GM23338 (cell line): ENCODE measurements at regions not wholly inside any gene's neighbourhood (a gene's known extent, or its start where the extent isn't known, plus 50 kb on each side); places are given as distances from the start of the nearest gene placed in this dataset.

Experiments
- ATAC-seq: fragments of 200-7000 bp; cut with Tn5 transposase; 3 replicates; pipeline ENCODE4 v1.9.1; 2020
- DNase-seq: peaks from one replicate; pipeline ENCODE4 v3.0.0-alpha.2; 2015; ENCODE audit warnings: low spot score
- H2AFZ ChIP-seq: fragments of 200-600 bp; sonication (generic); 2 replicates; pipeline ENCODE4 v1.8.0; 2016; ENCODE audit warnings: antibody characterized with exemption, mild to moderate bottlenecking, moderate library complexity
- H3F3A ChIP-seq: fragments of 200-600 bp; sonication (generic); replicated peaks from 2 replicates; pipeline ENCODE4 v1.8.0; 2017; ENCODE audit warnings: antibody characterized with exemption, mixed run types, low read depth
- H3K27ac ChIP-seq: fragments of 200-600 bp; sonication (generic); 2 replicates; pipeline ENCODE4 v1.6.1; 2016; ENCODE audit warnings: low read depth
- H3K27me3 ChIP-seq: fragments of 200-600 bp; sonication (generic); 2 replicates; pipeline ENCODE4 v1.8.0; 2016; ENCODE audit warnings: mild to moderate bottlenecking, mixed run types, moderate library complexity; ENCODE audit not compliant: insufficient read depth
- H3K36me3 ChIP-seq: fragments of 200-600 bp; sonication (generic); 2 replicates; pipeline ENCODE4 v1.8.0; 2016; ENCODE audit warnings: mild to moderate bottlenecking; ENCODE audit not compliant: insufficient read depth
- H3K4me1 ChIP-seq: fragments of 200-600 bp; sonication (generic); 2 replicates; pipeline ENCODE4 v1.8.0; 2016; ENCODE audit warnings: mild to moderate bottlenecking, moderate library complexity; ENCODE audit not compliant: insufficient read depth
- H3K4me2 ChIP-seq: fragments of 200-600 bp; sonication (generic); 2 replicates; pipeline ENCODE4 v1.7.1; 2017; ENCODE audit warnings: mixed run types
- H3K4me3 ChIP-seq: fragments of 200-600 bp; sonication (generic); 2 replicates; pipeline ENCODE4 v1.6.1; 2016; ENCODE audit warnings: mixed run types
- H3K79me2 ChIP-seq: fragments of 200-600 bp; sonication (generic); replicated peaks from 2 replicates; pipeline ENCODE4 v1.8.0; 2017; ENCODE audit warnings: mild to moderate bottlenecking; ENCODE audit not compliant: insufficient read depth
- H3K9me2 ChIP-seq: fragments of 200-600 bp; sonication (generic); 2 replicates; pipeline ENCODE4 v1.8.0; 2017; ENCODE audit not compliant: insufficient read depth
- H4K20me1 ChIP-seq: fragments of 200-600 bp; sonication (generic); replicated peaks from 2 replicates; pipeline ENCODE4 v1.8.0; 2017; ENCODE audit warnings: mild to moderate bottlenecking; ENCODE audit not compliant: insufficient read depth
- H3K27ac Mint-ChIP-seq: 2 replicates; pipeline ENCODE4 v1.8.0; 2020; ENCODE audit warnings: inconsistent platforms, mild to moderate bottlenecking, moderate library complexity, mixed read lengths
- H3K27me3 Mint-ChIP-seq: 3 replicates; pipeline ENCODE4 v1.8.0; 2022; ENCODE audit warnings: low read depth, mild to moderate bottlenecking, moderate library complexity, mixed read lengths, inconsistent platforms; ENCODE audit not compliant: insufficient read depth, poor library complexity
- H3K36me3 Mint-ChIP-seq: 3 replicates; pipeline ENCODE4 v1.8.0; 2021; ENCODE audit warnings: low read depth, mild to moderate bottlenecking, inconsistent platforms, moderate library complexity, mixed read lengths
- H3K4me1 Mint-ChIP-seq: 3 replicates; pipeline ENCODE4 v1.8.0; 2020; ENCODE audit warnings: mild to moderate bottlenecking, inconsistent platforms, mixed read lengths
- H3K4me3 Mint-ChIP-seq: 3 replicates; pipeline ENCODE4 v1.8.0; 2021; ENCODE audit warnings: moderate library complexity, mild to moderate bottlenecking, inconsistent platforms, mixed read lengths
- H3K9me3 Mint-ChIP-seq: 3 replicates; pipeline ENCODE4 v1.8.0; 2020; ENCODE audit warnings: moderate library complexity, mild to moderate bottlenecking, inconsistent platforms, mixed read lengths
- CREB1 ChIP-seq: fragments of 250-450 bp; sonication (Bioruptor Pico); IDR thresholded peaks from 2 replicates; pipeline ENCODE4 v1.5.0; 2020; ENCODE audit warnings: low read depth, mild to moderate bottlenecking, moderate library complexity
- CTCF ChIP-seq, 2 experiments: fragments of 200-600 bp in 1 of 2; sonication (generic) in 1 of 2; conservative IDR thresholded peaks; 2 replicates each; pipeline versions ENCODE4 v1.5.1 to v1.6.1; 2016 to 2017; ENCODE audit warnings: antibody characterized with exemption in 2 of 2, low read depth in 2 of 2, mild to moderate bottlenecking in 2 of 2, moderate library complexity in 1 of 2
- EZH2 ChIP-seq: fragments of 200-600 bp; sonication (generic); IDR thresholded peaks from one replicate; pipeline ENCODE4 v1.8.0; 2017; ENCODE audit warnings: antibody characterized with exemption, mild to moderate bottlenecking, low read depth; ENCODE audit not compliant: unreplicated experiment
- EZH2phosphoT487 ChIP-seq: fragments of 200-600 bp; sonication (generic); IDR thresholded peaks from one replicate; pipeline ENCODE4 v1.8.1; 2018; ENCODE audit warnings: antibody characterized with exemption; ENCODE audit not compliant: unreplicated experiment
- JUNB ChIP-seq: IDR thresholded peaks from one replicate; pipeline ENCODE4 v1.6.1; 2016; ENCODE audit warnings: antibody characterized with exemption; ENCODE audit not compliant: unreplicated experiment
- NANOG ChIP-seq: IDR thresholded peaks from 2 replicates; pipeline ENCODE4 v1.6.1; 2016; ENCODE audit warnings: antibody characterized with exemption, borderline replicate concordance
- POLR2AphosphoS5 ChIP-seq: IDR thresholded peaks from 2 replicates; pipeline ENCODE4 v1.6.1; 2016; ENCODE audit warnings: antibody characterized with exemption, low read depth
- REST ChIP-seq: IDR thresholded peaks from one replicate; pipeline ENCODE4 v1.6.1; 2018; ENCODE audit warnings: antibody characterized with exemption; ENCODE audit not compliant: unreplicated experiment
- STAT1 ChIP-seq: IDR thresholded peaks from one replicate; pipeline ENCODE4 v1.6.1; 2016; ENCODE audit warnings: antibody characterized with exemption; ENCODE audit not compliant: unreplicated experiment
- ZNF114 ChIP-seq: fragments of 250-450 bp; sonication (Bioruptor Pico); IDR thresholded peaks from 2 replicates; pipeline ENCODE4 v1.5.0; 2020; ENCODE audit warnings: mild to moderate bottlenecking, moderate library complexity
- ZNF331 ChIP-seq: fragments of 250-450 bp; sonication (Bioruptor Pico); IDR thresholded peaks from 2 replicates; pipeline ENCODE4 v1.5.0; 2020; ENCODE audit warnings: low read depth, mild to moderate bottlenecking, moderate library complexity

GRCh38 chr13:73462241-73462640 lies 403.4 kb downstream of the KLF5 start:
- H3K79me2 ChIP-seq, result no peaks in the 10 kb centered on the region
- DNase-seq, result no peak
- no peaks in the 10 kb centered on the region for H3K27me3 ChIP-seq
- no peak overlapping the region for H3K4me3 Mint-ChIP-seq
- ATAC-seq, result no peak
- no peak overlapping the region for H3K27ac ChIP-seq
- no peaks in the 10 kb centered on the region for H3K4me1 Mint-ChIP-seq
- no peak overlapping the region for H3K4me2 ChIP-seq
- H4K20me1 ChIP-seq, result no peaks in the 10 kb centered on the region
- no peaks in the 10 kb centered on the region for H3K4me1 ChIP-seq
- H3K36me3 ChIP-seq, result no peaks in the 10 kb centered on the region; the same call in 1 of the 2 replicates
- H3K4me3 ChIP-seq, result no peak overlapping the region
- no peak overlapping the region for H3K27ac Mint-ChIP-seq
- no peaks in the 10 kb centered on the region for H3K9me2 ChIP-seq
- H3K9me3 Mint-ChIP-seq, result peaks cover 6% of the 10 kb centered on the region; the same call in 1 of the 3 replicates
- H3F3A ChIP-seq, result no peaks in the 10 kb centered on the region
- TF ChIP-seq CREB1 (CRISPR knock-in tag) (no peak), CTCF (conservative IDR thresholded peaks at IDR 0.05; ENCODE audit: low read depth in 2 of 2) (no peak), POLR2AphosphoS5 (no peak), NANOG (no peak), EZH2phosphoT487 (no peak), EZH2 (no peak), ZNF114 (CRISPR knock-in tag) (no peak), JUNB (no peak), STAT1 (no peak), ZNF331 (CRISPR knock-in tag) (no peak)
- H2AFZ ChIP-seq, result no peak overlapping the region
- H3K36me3 Mint-ChIP-seq, result peaks cover 2% of the 10 kb centered on the region; the same call in 1 of the 3 replicates
- no peaks in the 10 kb centered on the region for H3K27me3 Mint-ChIP-seq

- Histone ChIP-seq H3K4me1 (no peaks in the 10 kb centered on the region), H3K27ac (no peak overlapping the region), H3K4me2 (no peak overlapping the region), H3K79me2 (no peaks in the 10 kb centered on the region), H3K4me3 (no peak overlapping the region), H3F3A (no peaks in the 10 kb centered on the region), H3K9me2 (0 out of 2 replicates have a peak, but pooled peaks cover 7% of the 10 kb centered on the region), H3K36me3 (no peaks in the 10 kb centered on the region; the same call in 1 of the 2 replicates), H2AFZ (no peak overlapping the region), H4K20me1 (no peaks in the 10 kb centered on the region), H3K27me3 (no peaks in the 10 kb centered on the region)
- Mint-ChIP-seq H3K27me3 (no peaks in the 10 kb centered on the region), H3K27ac (no peak overlapping the region), H3K9me3 (peaks cover 3% of the 10 kb centered on the region), H3K4me1 (no peaks in the 10 kb centered on the region), H3K36me3 (peaks cover 5% of the 10 kb centered on the region; the same call in 1 of the 3 replicates), H3K4me3 (no peak overlapping the region)
- DNase-seq (no peak), ATAC-seq (no peak)
- no peak for TF ChIP-seq JUNB
- TF ChIP-seq POLR2AphosphoS5, result no peak
- TF ChIP-seq CREB1 (CRISPR knock-in tag), result no peak
- TF ChIP-seq ZNF114 (CRISPR knock-in tag), result no peak
- no peak for TF ChIP-seq CTCF (conservative IDR thresholded peaks at IDR 0.05; ENCODE audit: low read depth in 2 of 2)
- no peak for TF ChIP-seq NANOG
- TF ChIP-seq EZH2, result no peak
- no peak for TF ChIP-seq REST
- TF ChIP-seq EZH2phosphoT487, result no peak
These were observed 392.6 kb downstream of the KLF5 start for GRCh38 chr13:73451221-73452029.
